CD14-positive monocyte (primary cell): ENCODE measurements at regions not wholly inside any gene's neighbourhood (a gene's known extent, or its start where the extent isn't known, plus 50 kb on each side); places are given as distances from the start of the nearest gene placed in this dataset.

ENCODE experiments used
- DNase-seq, 3 donors: peaks; one replicate each; pipeline ENCODE4 v3.0.0-alpha.2; 2011 to 2022
- H2AFZ ChIP-seq: 2 replicates; pipeline ENCODE4 v1.6.0; 2012; ENCODE audit warnings: mild to moderate bottlenecking, low read depth, low read length, inconsistent platforms; ENCODE audit not compliant: insufficient read depth, poor library complexity, severe bottlenecking
- H3K27ac ChIP-seq, 2 donors: 1 replicate in 1 of 2; 2 replicates in 1 of 2; pipeline ENCODE4 v1.5.1; 2012 to 2013; ENCODE audit warnings: low read length in 2 of 2, control low read depth in 1 of 2, inconsistent platforms in 1 of 2, low read depth in 1 of 2, mild to moderate bottlenecking in 1 of 2
- H3K27me3 ChIP-seq, 2 donors: one replicate each; pipeline versions ENCODE4 v1.6.0 to v1.6.1; 2011 to 2013; ENCODE audit warnings: low read length in 2 of 2; ENCODE audit not compliant: control insufficient read depth in 2 of 2, insufficient read depth in 2 of 2
- H3K36me3 ChIP-seq, 2 donors: replicated peaks in 1 of 2; 1 replicate in 1 of 2; 2 replicates in 1 of 2; pipeline versions ENCODE4 v1.5.1 to v1.6.1; 2012 to 2013; ENCODE audit warnings: low read length in 2 of 2, control low read depth in 1 of 2, inconsistent platforms in 1 of 2, mild to moderate bottlenecking in 1 of 2; ENCODE audit not compliant: insufficient read depth in 2 of 2, control insufficient read depth in 1 of 2
- H3K4me1 ChIP-seq, 2 donors: 1 replicate in 1 of 2; 2 replicates in 1 of 2; pipeline versions ENCODE4 v1.5.1 to v1.6.1; 2012 to 2013; ENCODE audit warnings: low read length in 2 of 2, control low read depth in 1 of 2, inconsistent platforms in 1 of 2, mild to moderate bottlenecking in 1 of 2, moderate library complexity in 1 of 2; ENCODE audit not compliant: insufficient read depth in 2 of 2, control insufficient read depth in 1 of 2
- H3K4me2 ChIP-seq: replicated peaks from 2 replicates; pipeline ENCODE3; 2012; ENCODE audit warnings: low read length, moderate library complexity, mild to moderate bottlenecking; ENCODE audit not compliant: poor library complexity, severe bottlenecking; ENCODE audit errors: extremely low read depth
- H3K4me3 ChIP-seq, 3 experiments: fragments of 200-600 bp in 1 of 3; sonication (generic) in 1 of 3; replicated peaks in 1 of 3; 1 replicate in 2 of 3; 2 replicates in 1 of 3; pipeline ENCODE4 v1.5.1; 2011 to 2013; ENCODE audit warnings: low read length in 3 of 3, mild to moderate bottlenecking in 3 of 3, control low read depth in 2 of 3, low read depth in 2 of 3, inconsistent platforms in 1 of 3, moderate library complexity in 1 of 3
- H3K79me2 ChIP-seq: 2 replicates; pipeline ENCODE4 v1.6.0; 2012; ENCODE audit warnings: mild to moderate bottlenecking, control low read depth, inconsistent platforms, low read length, moderate library complexity; ENCODE audit not compliant: insufficient read depth
- H3K9ac ChIP-seq: 2 replicates; pipeline ENCODE4 v1.6.0; 2017; ENCODE audit warnings: low read length, mild to moderate bottlenecking; ENCODE audit not compliant: insufficient read depth, poor library complexity, severe bottlenecking
- H3K9me3 ChIP-seq, 2 donors: replicated peaks in 1 of 2; 1 replicate in 1 of 2; 2 replicates in 1 of 2; pipeline versions ENCODE4 v1.5.1 to v1.6.1; 2012 to 2013; ENCODE audit warnings: low read length in 2 of 2, control low read depth in 1 of 2; ENCODE audit not compliant: control insufficient read depth in 1 of 2, insufficient read depth in 1 of 2
- H4K20me1 ChIP-seq: 2 replicates; pipeline ENCODE4 v1.6.0; 2012; ENCODE audit warnings: mild to moderate bottlenecking, low read length, control low read depth, moderate library complexity; ENCODE audit not compliant: insufficient read depth
- H3K27ac Mint-ChIP-seq, 7 donors: one replicate each; pipeline ENCODE4 v1.8.0; 2020; ENCODE audit warnings: mild to moderate bottlenecking in 7 of 7, mixed read lengths in 7 of 7, moderate library complexity in 6 of 7, inconsistent platforms in 2 of 7
- H3K27me3 Mint-ChIP-seq, 3 donors: one replicate each; pipeline ENCODE4 v1.8.0; 2021 to 2022; ENCODE audit warnings: low read depth in 3 of 3, mild to moderate bottlenecking in 3 of 3, mixed read lengths in 3 of 3, moderate library complexity in 3 of 3, inconsistent platforms in 1 of 3
- H3K36me3 Mint-ChIP-seq, 2 donors: one replicate each; pipeline ENCODE4 v1.8.0; 2020; ENCODE audit warnings: mixed read lengths in 2 of 2, inconsistent platforms in 1 of 2, mild to moderate bottlenecking in 1 of 2
- H3K4me1 Mint-ChIP-seq: one replicate; pipeline ENCODE4 v1.8.0; 2020; ENCODE audit warnings: mild to moderate bottlenecking, mixed read lengths
- H3K4me3 Mint-ChIP-seq, 2 donors: one replicate each; pipeline ENCODE4 v1.8.0; 2020; ENCODE audit warnings: mild to moderate bottlenecking in 2 of 2, mixed read lengths in 2 of 2, moderate library complexity in 1 of 2
- H3K9me3 Mint-ChIP-seq, 7 donors: one replicate each; pipeline ENCODE4 v1.8.0; 2020 to 2022; ENCODE audit warnings: mixed read lengths in 7 of 7, mild to moderate bottlenecking in 6 of 7, moderate library complexity in 6 of 7, inconsistent platforms in 2 of 7
- CTCF ChIP-seq: fragments of 200-600 bp; IDR thresholded peaks from one replicate; pipeline ENCODE4 v1.8.0; 2022; ENCODE audit warnings: antibody characterized with exemption, mild to moderate bottlenecking
- whole genome bisulfite sequencing: methylation state at CpG from one replicate; pipeline ENCODE4 v1.1.5; 2013; ENCODE audit warnings: missing lambda C conversion rate; ENCODE audit not compliant: insufficient coverage; 5-methylcytosine and 5-hydroxymethylcytosine counted together
- intact Hi-C, 2 donors: fragments of 100-400 bp; cut with micrococcal nuclease; formaldehyde crosslinking; loops; one replicate each; pipeline versions ENCODE4 v1.15.0 to v1.15.1; 2023

- peaks cover 0 to 7% (median 4%) of the 10 kb centered on the region in 7 donors for H3K9me3 Mint-ChIP-seq
- H3K79me2 ChIP-seq, result no peaks in the 10 kb centered on the region
- H2AFZ ChIP-seq, result no peak overlapping the region
- no peak overlapping the region for H3K4me2 ChIP-seq
- no peaks in the 10 kb centered on the region for H3K4me1 ChIP-seq
- no peak for DNase-seq
- no peak overlapping the region for H3K27ac Mint-ChIP-seq
- H3K9me3 ChIP-seq, result peaks cover 0 to 1% of the 10 kb centered on the region in 2 donors
- no peak for TF ChIP-seq CTCF
- no peaks in the 10 kb centered on the region for H3K36me3 ChIP-seq
- H3K27me3 Mint-ChIP-seq, result peaks cover 0 to 5% (median 2%) of the 10 kb centered on the region in 3 donors
- intact Hi-C loops, result no loop called here
- no peak overlapping the region for H3K4me3 ChIP-seq
- H3K27ac ChIP-seq, result no peak overlapping the region
- no peak overlapping the region for H3K4me3 Mint-ChIP-seq
- WGBS, result no CpG with 5 or more reads among the region's 1 CpG
- no peaks in the 10 kb centered on the region for H3K4me1 Mint-ChIP-seq
- H3K9ac ChIP-seq, result no peak overlapping the region
- no peaks in the 10 kb centered on the region for H4K20me1 ChIP-seq
- H3K36me3 Mint-ChIP-seq, result no peaks in the 10 kb centered on the region
- no peaks in the 10 kb centered on the region for H3K27me3 ChIP-seq
These were observed 1317.4 kb upstream of the TMEM132C start for GRCh38 chr12:126949558-126949957.

- Histone ChIP-seq H3K4me3 (no peak overlapping the region), H3K4me1 (no peaks in the 10 kb centered on the region), H3K9me3 (no peaks in the 10 kb centered on the region), H3K36me3 (no peaks in the 10 kb centered on the region), H3K4me2 (no peak overlapping the region), H4K20me1 (no peaks in the 10 kb centered on the region), H3K9ac (no peak overlapping the region), H3K79me2 (no peaks in the 10 kb centered on the region), H3K27ac (no peak overlapping the region), H2AFZ (no peak overlapping the region), H3K27me3 (no peaks in the 10 kb centered on the region)
- Mint-ChIP-seq H3K9me3 (peaks cover 0 to 8% (median 3%) of the 10 kb centered on the region in 7 donors), H3K36me3 (no peaks in the 10 kb centered on the region), H3K4me1 (no peaks in the 10 kb centered on the region), H3K27me3 (peaks cover 0 to 5% (median 2%) of the 10 kb centered on the region in 3 donors), H3K27ac (no peak overlapping the region), H3K4me3 (no peak overlapping the region)
- no peak for TF ChIP-seq CTCF
- intact Hi-C loops, result no loop called here
- DNase-seq, result no peak
- WGBS, result 98% methylated on average over 5 of the region's 6 CpGs
These were observed 1316.7 kb upstream of the TMEM132C start for GRCh38 chr12:126950266-126950665.
